ENCODE measurements at regions not wholly inside any gene's neighbourhood (a gene's known extent, or its start where the extent isn't known, plus 50 kb on each side); places are given as distances from the start of the nearest gene placed in this dataset.

DNA sequence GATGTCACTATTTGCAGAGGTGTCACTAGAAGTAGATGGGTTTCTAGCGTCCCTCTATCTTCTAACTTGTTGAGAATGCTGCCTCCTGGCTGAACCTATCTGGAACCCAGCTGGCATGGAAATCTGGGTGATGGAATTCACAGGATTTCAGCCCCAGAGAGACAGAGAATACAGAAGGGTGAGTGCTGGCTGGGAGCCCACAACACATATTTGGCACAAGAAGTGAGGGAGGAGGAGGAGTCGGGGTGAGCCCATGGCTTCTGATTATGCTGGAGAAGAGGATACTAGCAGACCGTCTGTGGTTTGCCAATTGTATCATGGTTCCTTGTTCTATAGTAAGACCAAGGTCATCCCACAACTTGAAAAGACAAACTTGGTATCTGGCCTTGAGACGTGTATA lies 557.8 kb upstream of the SALL1 start:
- Mint-ChIP-seq H3K4me3 (no peak overlapping the region), H3K4me1 (no peaks in the 10 kb centered on the region), H3K27ac (no peak overlapping the region), H3K9me3 (peaks cover 11 to 46% (median 21%) of the 10 kb centered on the region in 6 donors), H3K27me3 (ENCODE audit: low read depth in 3 of 3) (peaks cover 0 to 2% (median 0%) of the 10 kb centered on the region in 3 donors), H3K36me3 (peaks cover 0 to 5% (median 5%) of the 10 kb centered on the region in 3 donors)
- no peak for DNase-seq

- no peaks in the 10 kb centered on the region for H3K4me1 Mint-ChIP-seq
- no peak overlapping the region for H3K4me3 Mint-ChIP-seq
- no peak for DNase-seq
- H3K27ac Mint-ChIP-seq: no peak overlapping the region
- peaks cover 16 to 51% (median 27%) of the 10 kb centered on the region in 6 donors for H3K9me3 Mint-ChIP-seq
- peaks cover 0 to 2% (median 0%) of the 10 kb centered on the region in 3 donors for H3K27me3 Mint-ChIP-seq (ENCODE audit: low read depth in 3 of 3)
- peaks cover 0 to 8% (median 8%) of the 10 kb centered on the region in 3 donors for H3K36me3 Mint-ChIP-seq
Measured at GRCh38 chr16:51707666-51708065, 556.6 kb upstream of the SALL1 start.

DNA sequence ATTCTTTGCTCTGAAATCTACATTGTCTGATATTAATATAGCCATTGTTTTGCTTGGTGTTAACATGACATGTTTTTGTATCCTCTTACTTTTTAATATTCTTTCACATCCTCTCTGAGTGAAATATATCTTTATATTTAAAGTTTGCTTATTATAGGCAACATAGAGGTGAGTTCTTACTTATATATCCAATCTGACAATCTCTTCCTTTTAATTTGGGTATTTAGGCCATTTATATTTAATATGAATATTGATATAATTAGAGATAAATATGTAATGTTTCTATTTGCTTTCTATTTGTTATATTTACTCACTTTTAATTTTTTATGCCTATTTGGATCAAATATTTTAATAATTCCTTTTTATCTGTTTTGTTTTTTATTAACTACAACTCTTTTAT lies 554.1 kb upstream of the SALL1 start:
- Mint-ChIP-seq H3K36me3 (peaks cover 0 to 8% (median 8%) of the 10 kb centered on the region in 3 donors), H3K27ac (no peak overlapping the region), H3K4me1 (no peaks in the 10 kb centered on the region), H3K4me3 (no peak overlapping the region), H3K27me3 (ENCODE audit: low read depth in 3 of 3) (peaks cover 0 to 2% (median 0%) of the 10 kb centered on the region in 3 donors), H3K9me3 (peaks cover 16 to 53% (median 27%) of the 10 kb centered on the region in 6 donors)
- no peak for DNase-seq

GRCh38 chr16:51701025-51701424 lies 550.0 kb upstream of the SALL1 start:
- Mint-ChIP-seq H3K27ac (no peak overlapping the region), H3K4me3 (no peak overlapping the region), H3K9me3 (peaks cover 12 to 38% (median 24%) of the 10 kb centered on the region in 6 donors), H3K36me3 (peaks cover 0 to 8% (median 4%) of the 10 kb centered on the region in 3 donors), H3K27me3 (ENCODE audit: low read depth in 3 of 3) (peaks cover 0 to 2% (median 0%) of the 10 kb centered on the region in 3 donors), H3K4me1 (no peaks in the 10 kb centered on the region)
- DNase-seq: no peak

DNA sequence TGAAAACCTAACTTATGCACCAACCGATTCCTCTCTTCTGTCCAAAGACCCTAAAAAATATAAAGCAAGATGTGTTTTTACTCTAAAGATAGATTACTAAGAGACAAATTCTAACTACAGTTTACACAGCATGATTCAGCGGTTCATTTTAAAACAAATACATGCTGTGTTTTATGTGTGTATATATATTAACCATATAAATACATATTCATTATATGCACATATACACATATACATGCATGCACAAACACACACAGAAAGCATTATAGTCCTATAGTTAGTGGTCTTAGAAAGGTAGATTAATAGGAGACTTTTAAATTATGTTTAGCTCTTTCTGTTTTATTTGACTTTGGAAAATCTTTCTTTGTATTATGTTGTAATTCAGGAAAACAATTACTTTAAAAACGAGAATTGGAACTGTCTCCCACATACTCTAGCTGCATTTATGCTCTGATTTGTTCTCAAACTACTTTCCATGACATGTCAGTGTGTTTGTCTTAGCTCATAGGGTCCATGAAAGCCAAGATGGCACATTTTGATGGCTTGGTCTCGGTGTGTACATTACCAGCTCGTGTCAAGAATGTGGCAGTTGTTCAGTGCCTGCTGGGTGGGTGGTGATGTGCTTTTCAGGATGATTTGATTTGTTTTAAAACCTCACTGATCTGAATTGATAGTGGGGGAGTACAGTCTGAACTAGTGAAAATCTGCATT lies 548.8 kb upstream of the SALL1 start:
- no peak for DNase-seq
- Mint-ChIP-seq H3K9me3 (peaks cover 11 to 34% (median 16%) of the 10 kb centered on the region in 6 donors), H3K4me1 (no peaks in the 10 kb centered on the region), H3K27ac (no peak overlapping the region), H3K4me3 (no peak overlapping the region), H3K27me3 (ENCODE audit: low read depth in 3 of 3) (peaks cover 0 to 2% (median 0%) of the 10 kb centered on the region in 3 donors), H3K36me3 (peaks cover 0 to 8% (median 4%) of the 10 kb centered on the region in 3 donors)

DNA sequence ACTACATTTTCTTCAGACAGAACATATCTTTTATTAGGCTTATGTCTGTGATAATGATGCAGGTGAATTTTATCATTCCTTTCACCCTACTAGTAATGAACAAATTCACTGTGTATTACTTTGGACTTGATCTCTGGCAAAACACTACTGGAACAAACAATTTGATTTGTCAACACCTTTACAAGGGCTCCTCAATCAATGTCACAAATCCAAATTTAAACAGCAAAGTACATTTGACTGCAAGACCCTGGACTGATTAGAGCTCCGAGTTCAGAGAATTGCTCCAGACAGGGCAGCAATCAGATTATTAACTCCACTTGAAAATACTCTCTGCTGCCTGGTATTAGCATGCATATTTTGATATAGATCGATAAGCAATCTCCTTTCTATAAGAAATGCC lies 547.6 kb upstream of the SALL1 start:
- no peaks in the 10 kb centered on the region for H3K27me3 Mint-ChIP-seq (ENCODE audit: low read depth in 3 of 3)

GRCh38 chr16:51697454-51697853 lies 546.4 kb upstream of the SALL1 start:
- no peaks in the 10 kb centered on the region for H3K27me3 Mint-ChIP-seq (ENCODE audit: low read depth in 3 of 3)
- no peak overlapping the region for H3K4me3 Mint-ChIP-seq
- H3K9me3 Mint-ChIP-seq: peaks cover 2 to 16% (median 6%) of the 10 kb centered on the region in 6 donors
- no peaks in the 10 kb centered on the region for H3K4me1 Mint-ChIP-seq
- no peak overlapping the region for H3K27ac Mint-ChIP-seq
- no peaks in the 10 kb centered on the region for H3K36me3 Mint-ChIP-seq
- DNase-seq: no peak

More for the DNA sequence above, 547.6 kb upstream of the SALL1 start:
- Mint-ChIP-seq H3K4me3 (no peak overlapping the region), H3K9me3 (peaks cover 6 to 22% (median 12%) of the 10 kb centered on the region in 6 donors), H3K4me1 (no peaks in the 10 kb centered on the region), H3K27ac (no peak overlapping the region), H3K36me3 (peaks cover 0 to under 1% (median under 1%) of the 10 kb centered on the region in 3 donors)
- DNase-seq: no peak

GRCh38 chr16:51696376-51696775 lies 545.3 kb upstream of the SALL1 start:
- no peaks in the 10 kb centered on the region for H3K27me3 Mint-ChIP-seq (ENCODE audit: low read depth in 3 of 3)
- no peaks in the 10 kb centered on the region for H3K36me3 Mint-ChIP-seq
- H3K4me3 Mint-ChIP-seq: no peak overlapping the region
- H3K9me3 Mint-ChIP-seq: peaks cover 2 to 23% (median 6%) of the 10 kb centered on the region in 6 donors
- no peaks in the 10 kb centered on the region for H3K4me1 Mint-ChIP-seq
- no peak for DNase-seq
- no peak overlapping the region for H3K27ac Mint-ChIP-seq

DNA sequence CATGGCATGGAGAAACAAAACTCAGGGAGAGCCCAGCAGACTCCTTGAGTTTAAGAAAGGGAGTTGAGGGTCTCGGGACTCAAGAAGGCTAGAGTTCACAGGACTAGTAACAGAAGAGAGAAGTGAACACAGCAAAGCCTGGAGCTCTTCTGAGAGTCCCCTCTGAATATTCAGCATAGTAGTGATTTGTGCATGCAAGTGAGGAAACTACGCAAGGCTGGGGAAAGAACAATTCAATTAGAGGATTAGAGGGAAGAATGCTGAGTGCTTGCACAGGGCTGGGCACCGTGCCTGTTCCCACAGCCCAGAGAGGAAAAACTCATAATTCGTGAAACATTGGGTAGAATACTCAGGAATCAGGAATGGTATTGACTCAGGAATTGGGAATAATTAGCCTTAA lies 540.0 kb upstream of the SALL1 start:
- Mint-ChIP-seq H3K4me3 (no peak overlapping the region), H3K27me3 (ENCODE audit: low read depth in 3 of 3) (no peaks in the 10 kb centered on the region), H3K36me3 (no peaks in the 10 kb centered on the region), H3K9me3 (peaks cover 4 to 33% (median 12%) of the 10 kb centered on the region in 6 donors), H3K27ac (no peak overlapping the region), H3K4me1 (no peaks in the 10 kb centered on the region)
- DNase-seq: no peak

- no peaks in the 10 kb centered on the region for H3K27me3 Mint-ChIP-seq (ENCODE audit: low read depth in 3 of 3)
- no peak overlapping the region for H3K4me3 Mint-ChIP-seq
- no peaks in the 10 kb centered on the region for H3K36me3 Mint-ChIP-seq
- H3K9me3 Mint-ChIP-seq: peaks cover 7 to 28% (median 10%) of the 10 kb centered on the region in 6 donors
- DNase-seq: no peak
- no peak overlapping the region for H3K27ac Mint-ChIP-seq
- H3K4me1 Mint-ChIP-seq: no peaks in the 10 kb centered on the region
Measured at GRCh38 chr16:51685498-51685897, 534.4 kb upstream of the SALL1 start.

- Mint-ChIP-seq H3K36me3 (no peaks in the 10 kb centered on the region), H3K4me1 (no peaks in the 10 kb centered on the region), H3K27ac (no peak overlapping the region)
Measured at GRCh38 chr16:51683882-51684281, 532.8 kb upstream of the SALL1 start.

DNA sequence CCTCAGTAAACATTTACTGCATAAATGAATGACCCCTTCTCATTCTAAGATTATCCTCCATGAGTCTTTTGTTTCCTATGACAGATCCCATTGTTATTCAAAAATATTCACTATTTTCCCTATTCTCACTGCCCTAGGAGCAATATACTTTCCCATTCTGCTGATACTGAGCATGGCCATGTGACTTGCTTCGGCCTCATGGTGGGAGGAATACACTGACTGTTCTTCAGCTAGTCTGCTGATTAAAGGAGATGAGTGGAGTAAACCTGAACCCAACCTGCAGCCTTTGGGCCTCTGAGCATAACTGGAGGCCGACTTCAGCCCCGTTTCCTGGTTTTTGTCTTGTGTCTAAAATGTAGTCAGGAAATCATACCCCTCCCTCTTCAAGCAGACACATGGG lies 531.8 kb upstream of the SALL1 start:
- no peaks in the 10 kb centered on the region for H3K4me1 Mint-ChIP-seq
- no peak overlapping the region for H3K4me3 Mint-ChIP-seq
- no peak for DNase-seq
- H3K27ac Mint-ChIP-seq: no peak overlapping the region
- peaks cover under 1 to 26% (median 9%) of the 10 kb centered on the region in 6 donors for H3K9me3 Mint-ChIP-seq
- H3K36me3 Mint-ChIP-seq: peaks cover 0 to 5% (median 0%) of the 10 kb centered on the region in 3 donors
- peaks cover 0 to 2% (median 0%) of the 10 kb centered on the region in 3 donors for H3K27me3 Mint-ChIP-seq (ENCODE audit: low read depth in 3 of 3)

More at GRCh38 chr16:51683882-51684281, 532.8 kb upstream of the SALL1 start:
- Mint-ChIP-seq H3K9me3 (peaks cover 3 to 21% (median 8%) of the 10 kb centered on the region in 6 donors), H3K4me3 (no peak overlapping the region), H3K27me3 (ENCODE audit: low read depth in 3 of 3) (no peaks in the 10 kb centered on the region)
- no peak for DNase-seq

- H3K9me3 Mint-ChIP-seq: peaks cover 0 to 27% (median 7%) of the 10 kb centered on the region in 6 donors
- H3K4me3 Mint-ChIP-seq: no peak overlapping the region
- no peaks in the 10 kb centered on the region for H3K4me1 Mint-ChIP-seq
- DNase-seq: no peak
- H3K27ac Mint-ChIP-seq: no peak overlapping the region
- peaks cover 0 to 5% (median 0%) of the 10 kb centered on the region in 3 donors for H3K36me3 Mint-ChIP-seq
- peaks cover 0 to 2% (median 0%) of the 10 kb centered on the region in 3 donors for H3K27me3 Mint-ChIP-seq (ENCODE audit: low read depth in 3 of 3)
Measured at GRCh38 chr16:51674615-51675014, 523.5 kb upstream of the SALL1 start.

DNA sequence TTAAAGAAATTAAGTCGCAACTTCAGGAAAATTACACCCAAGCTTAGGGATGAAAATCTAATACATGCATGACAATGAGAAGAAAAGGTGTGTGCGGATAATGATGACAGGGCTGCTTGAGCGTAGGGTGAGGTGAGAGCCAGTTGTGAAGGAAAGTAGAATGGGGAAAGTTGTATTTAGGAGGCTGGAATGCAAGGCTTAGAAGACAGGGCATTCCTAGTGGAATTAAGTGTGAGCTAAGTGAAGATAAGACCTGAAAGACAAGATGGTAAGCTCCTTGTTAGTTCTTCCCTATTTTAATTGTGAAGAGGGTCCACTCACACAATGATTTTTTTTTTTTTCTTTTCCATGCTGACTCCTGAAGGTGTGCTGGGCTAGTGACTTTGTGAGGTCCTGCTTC lies 519.5 kb upstream of the SALL1 start:
- Mint-ChIP-seq H3K9me3 (peaks cover 0 to 33% (median 7%) of the 10 kb centered on the region in 6 donors), H3K36me3 (no peaks in the 10 kb centered on the region), H3K27me3 (ENCODE audit: low read depth in 3 of 3) (no peaks in the 10 kb centered on the region), H3K4me1 (no peaks in the 10 kb centered on the region), H3K27ac (no peak overlapping the region), H3K4me3 (no peak overlapping the region)
- no peak for DNase-seq

Measured in immature natural killer cell (primary cell).